H1 (cell line): ENCODE measurements at regions not wholly inside any gene's neighbourhood (a gene's known extent, or its start where the extent isn't known, plus 50 kb on each side); places are given as distances from the start of the nearest gene placed in this dataset.
A peak's percentile ranks its signal among the peaks of the same experiment; 100 is the strongest.

Experiments used
- CTCF ChIA-PET: fragments of 300-600 bp; sonication (Branson Sonifier 250); formaldehyde crosslinking; loops from one replicate; lab custom pipeline; 2021; ENCODE audit not compliant: partially characterized antibody; lab: Charles Lee
- POLR2A ChIA-PET: fragments of 300-600 bp; sonication (Branson Sonifier 250); formaldehyde crosslinking; loops from one replicate; lab custom pipeline; 2021; ENCODE audit warnings: inconsistent platforms; ENCODE audit not compliant: partially characterized antibody; lab: Charles Lee
- DNase-seq, 2 experiments: peaks; one replicate each; pipeline versions ENCODE4 v3.0.0 to v3.0.0-alpha.2; 2010 to 2022; ENCODE audit warnings: low spot score in 2 of 2, low read depth in 1 of 2, mixed read lengths in 1 of 2
- FAIRE-seq: peaks from 2 replicates; lab custom pipeline; 2011; peaks lifted over from hg19 to GRCh38; lab: Jason Lieb, UNC
- H2AFZ ChIP-seq: 2 replicates; pipeline ENCODE4 v1.8.1; 2012; ENCODE audit warnings: low read length, inconsistent platforms
- H2AK5ac ChIP-seq: 2 replicates; pipeline ENCODE4 v1.6.1; 2013; ENCODE audit warnings: low read depth, low read length
- H2BK120ac ChIP-seq: replicated peaks from 2 replicates; pipeline ENCODE3; 2013; ENCODE audit warnings: low read depth, low read length, inconsistent platforms
- H2BK12ac ChIP-seq: 2 replicates; pipeline ENCODE4 v1.6.1; 2013; ENCODE audit warnings: low read depth, low read length
- H2BK15ac ChIP-seq: 2 replicates; pipeline ENCODE4 v1.6.1; 2013; ENCODE audit warnings: low read length
- H2BK20ac ChIP-seq: 2 replicates; pipeline ENCODE4 v1.6.1; 2013; ENCODE audit warnings: low read length
- H2BK5ac ChIP-seq: 2 replicates; pipeline ENCODE4 v1.6.1; 2013; ENCODE audit warnings: low read depth, low read length
- H3K14ac ChIP-seq: 2 replicates; pipeline ENCODE4 v1.6.1; 2013; ENCODE audit warnings: inconsistent platforms; ENCODE audit not compliant: insufficient read length
- H3K18ac ChIP-seq: 2 replicates; pipeline ENCODE4 v1.6.1; 2013; ENCODE audit warnings: low read length; ENCODE audit errors: extremely low read depth
- H3K23ac ChIP-seq: 2 replicates; pipeline ENCODE4 v1.6.1; 2013; ENCODE audit warnings: inconsistent platforms; ENCODE audit not compliant: insufficient read length
- H3K23me2 ChIP-seq: 2 replicates; pipeline ENCODE4 v1.6.1; 2013; ENCODE audit warnings: low read depth, low read length
- H3K27ac ChIP-seq: 2 replicates; pipeline ENCODE4 v1.6.1; 2011; ENCODE audit warnings: low read depth, low read length, inconsistent platforms
- H3K27me3 ChIP-seq, 4 experiments: replicated peaks in 1 of 4; 1 replicate in 1 of 4; 2 replicates in 3 of 4; pipeline versions ENCODE4 v1.6.1 to v1.8.1; 2011 to 2013; ENCODE audit warnings: low read length in 3 of 4, mild to moderate bottlenecking in 3 of 4, inconsistent platforms in 2 of 4, mixed read lengths in 2 of 4, moderate library complexity in 1 of 4; ENCODE audit not compliant: control insufficient read depth in 3 of 4, insufficient read depth in 3 of 4; ENCODE audit errors: extremely low read depth in 1 of 4
- H3K36me3 ChIP-seq, 4 experiments: 2 replicates each; pipeline versions ENCODE4 v1.6.1 to v1.8.1; 2011 to 2013; ENCODE audit warnings: mild to moderate bottlenecking in 4 of 4, low read length in 3 of 4, moderate library complexity in 2 of 4, control low read depth in 1 of 4, inconsistent platforms in 1 of 4; ENCODE audit not compliant: insufficient read depth in 4 of 4, control insufficient read depth in 2 of 4
- H3K4ac ChIP-seq: replicated peaks from 2 replicates; pipeline ENCODE3; 2013; ENCODE audit warnings: low read length, low read depth, mixed read lengths, inconsistent platforms; ENCODE audit not compliant: insufficient read length
- H3K4me1 ChIP-seq, 4 experiments: replicated peaks in 1 of 4; 1 replicate in 1 of 4; 2 replicates in 3 of 4; pipeline versions ENCODE4 v1.6.1 to v1.8.1; 2011 to 2013; ENCODE audit warnings: low read length in 3 of 4, inconsistent platforms in 2 of 4, mixed read lengths in 1 of 4; ENCODE audit not compliant: insufficient read depth in 4 of 4, control insufficient read depth in 3 of 4
- H3K4me2 ChIP-seq, 2 experiments: 2 replicates each; pipeline versions ENCODE4 v1.6.1 to v1.8.1; 2011 to 2013; ENCODE audit warnings: low read depth in 2 of 2, low read length in 2 of 2, control low read depth in 1 of 2, inconsistent platforms in 1 of 2, mild to moderate bottlenecking in 1 of 2; ENCODE audit not compliant: insufficient read depth in 1 of 2
- H3K4me3 ChIP-seq, 4 experiments: fragments of 200-600, 300-600 bp in 1 of 4; sonication (generic), shearing (Covaris generic), sonication (Bioruptor Twin) in 1 of 4; 2 replicates each; pipeline versions ENCODE4 v1.5.1 to v1.8.1; 2011 to 2016; ENCODE audit warnings: low read length in 4 of 4, low read depth in 3 of 4, control low read depth in 2 of 4, inconsistent platforms in 2 of 4, mild to moderate bottlenecking in 2 of 4, mixed read lengths in 1 of 4, moderate library complexity in 1 of 4; ENCODE audit not compliant: insufficient read depth in 2 of 4; ENCODE audit errors: extremely low read depth in 1 of 4
- H3K56ac ChIP-seq: replicated peaks from 2 replicates; pipeline ENCODE3; 2013; ENCODE audit warnings: low read depth, mild to moderate bottlenecking, mixed read lengths, low read length, inconsistent platforms; ENCODE audit not compliant: insufficient read length
- H3K79me1 ChIP-seq: 2 replicates; pipeline ENCODE4 v1.6.1; 2013; ENCODE audit warnings: low read depth, low read length, control low read depth
- H3K79me2 ChIP-seq, 2 experiments: 2 replicates each; pipeline versions ENCODE4 v1.6.1 to v1.8.1; 2012 to 2013; ENCODE audit warnings: low read length in 2 of 2, mild to moderate bottlenecking in 2 of 2, inconsistent platforms in 1 of 2; ENCODE audit not compliant: insufficient read depth in 2 of 2, control insufficient read depth in 1 of 2
- H3K9ac ChIP-seq, 4 experiments: replicated peaks in 1 of 4; 1 replicate in 1 of 4; 2 replicates in 3 of 4; pipeline versions ENCODE4 v1.6.1 to v1.8.1; 2011 to 2013; ENCODE audit warnings: low read depth in 3 of 4, low read length in 3 of 4, control low read depth in 2 of 4, mild to moderate bottlenecking in 2 of 4, moderate library complexity in 2 of 4, inconsistent platforms in 1 of 4; ENCODE audit errors: extremely low read depth in 1 of 4
- H3K9me3 ChIP-seq, 2 experiments: 2 replicates each; pipeline versions ENCODE4 v1.6.1 to v1.8.1; 2012 to 2013; ENCODE audit warnings: mild to moderate bottlenecking in 2 of 2, moderate library complexity in 2 of 2, control low read depth in 1 of 2, inconsistent platforms in 1 of 2, low read depth in 1 of 2, low read length in 1 of 2, mixed read lengths in 1 of 2; ENCODE audit not compliant: insufficient read depth in 2 of 2
- H4K20me1 ChIP-seq, 2 experiments: replicated peaks in 1 of 2; 2 replicates each; pipeline versions ENCODE3 to v1.8.1; 2011 to 2013; ENCODE audit warnings: inconsistent platforms in 2 of 2, low read length in 2 of 2, mild to moderate bottlenecking in 1 of 2; ENCODE audit not compliant: insufficient read depth in 2 of 2, control insufficient read depth in 1 of 2
- H4K5ac ChIP-seq: 2 replicates; pipeline ENCODE4 v1.6.1; 2013; ENCODE audit warnings: low read length, low read depth, mixed read lengths, inconsistent platforms; ENCODE audit not compliant: insufficient read length
- H4K8ac ChIP-seq: 2 replicates; pipeline ENCODE4 v1.8.0; 2013; ENCODE audit warnings: mild to moderate bottlenecking, moderate library complexity, low read length, inconsistent platforms; ENCODE audit not compliant: insufficient read depth; ENCODE audit errors: extremely low read depth
- H4K91ac ChIP-seq: replicated peaks from 2 replicates; pipeline ENCODE3; 2013; ENCODE audit warnings: low read length, mixed read lengths, inconsistent platforms; ENCODE audit not compliant: insufficient read length
- CTBP2 ChIP-seq: IDR thresholded peaks from 2 replicates; pipeline ENCODE4 v1.7.0; 2011; ENCODE audit warnings: borderline replicate concordance, mild to moderate bottlenecking, moderate library complexity, mixed read lengths, low read length; ENCODE audit not compliant: insufficient read depth, insufficient read length
- EP300 ChIP-seq, 2 experiments: IDR thresholded peaks; 1 replicate in 1 of 2; 2 replicates in 1 of 2; pipeline ENCODE4 v1.6.1; 2011 to 2012; ENCODE audit warnings: low read depth in 2 of 2, low read length in 2 of 2, mild to moderate bottlenecking in 2 of 2, borderline replicate concordance in 1 of 2, inconsistent platforms in 1 of 2, moderate library complexity in 1 of 2
- JUND ChIP-seq: IDR thresholded peaks from 2 replicates; pipeline ENCODE4 v1.6.1; 2011; ENCODE audit warnings: mild to moderate bottlenecking, improper control_type of control experiment, low read length
- WGBS, 2 experiments: shearing (Covaris generic) in 1 of 2; methylation state at CpG; one replicate each; pipeline versions ENCODE4 v1.1.6 to v1.1.7; 2013 to 2015; ENCODE audit warnings: low lambda C conversion rate in 2 of 2, mixed read lengths in 2 of 2, inconsistent platforms in 1 of 2, low coverage in 1 of 2, missing lambda C conversion rate in 1 of 2; ENCODE audit not compliant: insufficient replicate concordance in 2 of 2, insufficient coverage in 1 of 2, insufficient read length in 1 of 2; ENCODE audit errors: extremely low coverage in 1 of 2, missing lambda C conversion rate in 1 of 2; 5-methylcytosine and 5-hydroxymethylcytosine counted together

DNA sequence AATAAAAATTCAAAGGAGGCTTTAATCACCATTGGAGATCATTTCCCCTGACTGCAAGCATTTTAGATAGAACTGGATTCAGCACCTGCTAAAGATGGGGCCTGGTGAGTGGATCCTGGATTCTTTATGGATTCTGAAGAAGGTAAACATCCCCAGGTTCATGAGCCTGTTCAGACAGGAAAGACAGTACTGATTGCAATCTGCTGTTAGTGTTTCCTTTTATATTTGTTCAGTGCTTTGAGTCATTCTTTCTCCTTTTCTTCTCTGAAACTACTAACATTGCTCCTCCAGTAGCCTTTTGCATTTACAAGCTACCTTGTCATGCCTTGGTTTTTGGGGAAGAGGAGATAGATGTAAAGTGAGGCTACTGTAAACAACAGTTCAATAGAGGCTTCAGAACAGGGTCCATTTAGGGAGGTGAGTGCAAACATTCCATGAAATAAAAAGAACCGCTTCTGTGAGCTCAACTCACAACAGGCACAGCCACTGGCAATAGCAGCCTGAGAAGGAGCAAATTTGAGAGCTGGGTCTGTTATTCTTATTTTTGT lies 66.4 kb upstream of the PRL start:
- CTCF ChIA-PET, result no interaction called here
- no peak overlapping the region for H3K4me2 ChIP-seq

More for the DNA sequence above, 66.4 kb upstream of the PRL start:
- Histone ChIP-seq H2BK12ac (no peak overlapping the region), H3K9me3 (peaks cover 0 to 10% of the 10 kb centered on the region in 2 experiments; a peak in 1 of 4 replicates), H4K20me1 (no peaks in the 10 kb centered on the region), H3K79me2 (no peaks in the 10 kb centered on the region), H2BK5ac (no peak overlapping the region), H3K79me1 (no peaks in the 10 kb centered on the region), H3K4ac (no peak overlapping the region), H3K23me2 (no peaks in the 10 kb centered on the region), H2BK15ac (no peak overlapping the region), H3K23ac (no peak overlapping the region), H3K14ac (no peak overlapping the region), H3K9ac (no peak overlapping the region), H2BK120ac (no peak overlapping the region), H2AK5ac (no peak overlapping the region), H3K36me3 (no peaks in the 10 kb centered on the region; a peak in 1 of 8 replicates), H3K27ac (0 out of 2 replicates have a peak overlapping the region, but pooled peaks have one; percentile 17), H3K4me1 (peaks cover 0 to 15% (median 6%) of the 10 kb centered on the region in 4 experiments), H3K4me3 (no peak overlapping the region), H2AFZ (peak overlapping the region; percentile 92; the same call in 1 of the 2 replicates), H3K18ac (no peak overlapping the region; the same call in 1 of the 2 replicates), H4K8ac (no peak overlapping the region), H3K27me3 (no peaks in the 10 kb centered on the region), H2BK20ac (no peak overlapping the region), H4K91ac (no peak overlapping the region), H3K56ac (no peak overlapping the region), H4K5ac (no peak overlapping the region)
- DNase-seq, result no peak
- TF ChIP-seq JUND, result no peak
- TF ChIP-seq CTBP2, result no peak
- TF ChIP-seq EP300 (IDR thresholded peaks at IDR 0.05; ENCODE audit: borderline replicate concordance in 1 of 2, low read depth in 2 of 2, low read length in 2 of 2), result no peak
- 77% methylated on average over 1 of the region's 1 CpG; no CpG with 5 or more reads in 1 of the 2 experiments for WGBS, 2 experiments
- FAIRE-seq, result no peak
- POLR2A ChIA-PET, result no interaction called here
